Neural cell (in vitro differentiated cells): ENCODE measurements at regions not wholly inside any gene's neighbourhood (a gene's known extent, or its start where the extent isn't known, plus 50 kb on each side); places are given as distances from the start of the nearest gene placed in this dataset.

Experiments
- CTCF ChIP-seq: fragments of 450-650 bp; IDR thresholded peaks from 2 replicates; pipeline ENCODE4 v1.5.1; 2014; ENCODE audit warnings: antibody characterized with exemption, mild to moderate bottlenecking, moderate library complexity; ENCODE audit not compliant: poor library complexity, severe bottlenecking
- EP300 ChIP-seq: fragments of 450-650 bp; conservative IDR thresholded peaks from 2 replicates; pipeline ENCODE4 v1.6.1; 2014; ENCODE audit warnings: antibody characterized with exemption, mild to moderate bottlenecking, moderate library complexity; ENCODE audit not compliant: poor library complexity, severe bottlenecking
- EZH2 ChIP-seq: fragments of 200-600, 300-800 bp; shearing (Covaris generic), sonication (generic); IDR thresholded peaks from 2 replicates; pipeline ENCODE4 v1.6.1; 2014; ENCODE audit warnings: antibody characterized with exemption, low read length, borderline replicate concordance, mild to moderate bottlenecking; ENCODE audit not compliant: insufficient read depth, poor library complexity, severe bottlenecking
- RAD21 ChIP-seq: fragments of 450-650 bp; conservative IDR thresholded peaks from 2 replicates; pipeline ENCODE4 v1.6.1; 2014; ENCODE audit warnings: antibody characterized with exemption, mild to moderate bottlenecking, moderate library complexity
- TAF1 ChIP-seq: IDR thresholded peaks from 2 replicates; pipeline ENCODE4 v1.6.1; 2012; ENCODE audit warnings: low read depth
- TF ChIP-seq, protein P1 (sequence below): IDR thresholded peaks from 2 replicates; pipeline ENCODE4 v1.6.1; 2012; ENCODE audit warnings: borderline replicate concordance

GRCh38 chr4:28443801-28444412, 1583.3 kb downstream of the STIM2 start:
- peak; percentile 90 for TF ChIP-seq EP300
- peak; percentile 53 for TF ChIP-seq CTCF
- TF ChIP-seq, protein P1, sequence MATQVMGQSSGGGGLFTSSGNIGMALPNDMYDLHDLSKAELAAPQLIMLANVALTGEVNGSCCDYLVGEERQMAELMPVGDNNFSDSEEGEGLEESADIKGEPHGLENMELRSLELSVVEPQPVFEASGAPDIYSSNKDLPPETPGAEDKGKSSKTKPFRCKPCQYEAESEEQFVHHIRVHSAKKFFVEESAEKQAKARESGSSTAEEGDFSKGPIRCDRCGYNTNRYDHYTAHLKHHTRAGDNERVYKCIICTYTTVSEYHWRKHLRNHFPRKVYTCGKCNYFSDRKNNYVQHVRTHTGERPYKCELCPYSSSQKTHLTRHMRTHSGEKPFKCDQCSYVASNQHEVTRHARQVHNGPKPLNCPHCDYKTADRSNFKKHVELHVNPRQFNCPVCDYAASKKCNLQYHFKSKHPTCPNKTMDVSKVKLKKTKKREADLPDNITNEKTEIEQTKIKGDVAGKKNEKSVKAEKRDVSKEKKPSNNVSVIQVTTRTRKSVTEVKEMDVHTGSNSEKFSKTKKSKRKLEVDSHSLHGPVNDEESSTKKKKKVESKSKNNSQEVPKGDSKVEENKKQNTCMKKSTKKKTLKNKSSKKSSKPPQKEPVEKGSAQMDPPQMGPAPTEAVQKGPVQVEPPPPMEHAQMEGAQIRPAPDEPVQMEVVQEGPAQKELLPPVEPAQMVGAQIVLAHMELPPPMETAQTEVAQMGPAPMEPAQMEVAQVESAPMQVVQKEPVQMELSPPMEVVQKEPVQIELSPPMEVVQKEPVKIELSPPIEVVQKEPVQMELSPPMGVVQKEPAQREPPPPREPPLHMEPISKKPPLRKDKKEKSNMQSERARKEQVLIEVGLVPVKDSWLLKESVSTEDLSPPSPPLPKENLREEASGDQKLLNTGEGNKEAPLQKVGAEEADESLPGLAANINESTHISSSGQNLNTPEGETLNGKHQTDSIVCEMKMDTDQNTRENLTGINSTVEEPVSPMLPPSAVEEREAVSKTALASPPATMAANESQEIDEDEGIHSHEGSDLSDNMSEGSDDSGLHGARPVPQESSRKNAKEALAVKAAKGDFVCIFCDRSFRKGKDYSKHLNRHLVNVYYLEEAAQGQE, result no peak
- TF ChIP-seq EZH2, result no peak
- peak; percentile 61 for TF ChIP-seq RAD21
- TF ChIP-seq TAF1, result no peak
